Colonic mucosa (tissue), 4 donors: ENCODE measurements at regions not wholly inside any gene's neighbourhood (a gene's known extent, or its start where the extent isn't known, plus 50 kb on each side); places are given as distances from the start of the nearest gene placed in this dataset.

Experiments used
- DNase-seq: peaks from one replicate; pipeline ENCODE4 v3.0.0-alpha.2; 2020
- H3K27ac ChIP-seq: fragments of 200-600 bp; one replicate; pipeline ENCODE4 v1.8.0; 2021
- H3K27me3 ChIP-seq: fragments of 200-600 bp; one replicate; pipeline ENCODE4 v1.8.0; 2021
- H3K36me3 ChIP-seq: fragments of 200-600 bp; one replicate; pipeline ENCODE4 v1.8.0; 2021
- H3K4me1 ChIP-seq: fragments of 200-600 bp; one replicate; pipeline ENCODE4 v1.8.0; 2021; ENCODE audit warnings: mild to moderate bottlenecking
- H3K4me3 ChIP-seq: fragments of 200-600 bp; one replicate; pipeline ENCODE4 v1.8.0; 2021
- H3K9ac ChIP-seq, 2 donors: one replicate each; pipeline ENCODE4 v1.7.0; 2013; ENCODE audit warnings: control low read depth in 2 of 2, low read depth in 2 of 2, low read length in 2 of 2
- H3K9me3 ChIP-seq: fragments of 200-600 bp; one replicate; pipeline ENCODE4 v1.8.0; 2021
- CTCF ChIP-seq: fragments of 200-600 bp; IDR thresholded peaks from one replicate; pipeline ENCODE4 v1.8.0; 2022; ENCODE audit warnings: antibody characterized with exemption, mild to moderate bottlenecking
- intact Hi-C: fragments of 100-400 bp; cut with DNase I; formaldehyde crosslinking; loops from one replicate; pipeline ENCODE4 v1.14.1; 2022
- donor health status: healthy.
- donor health status: DM: no; HTN: no; CAD: no.
- donor health status: DM: no; HTN: no; CAD: no.

- no peak overlapping the region for H3K27ac ChIP-seq
- no peaks in the 10 kb centered on the region for H3K36me3 ChIP-seq
- H3K4me3 ChIP-seq = no peak overlapping the region
- no peaks in the 10 kb centered on the region for H3K4me1 ChIP-seq
- intact Hi-C loops = no loop called here
- H3K27me3 ChIP-seq = no peaks in the 10 kb centered on the region
- no peak for DNase-seq
- H3K9ac ChIP-seq = no peak overlapping the region
- TF ChIP-seq CTCF = no peak
- H3K9me3 ChIP-seq = no peaks in the 10 kb centered on the region
These were observed 252.5 kb downstream of the SLC6A15 start for GRCh38 chr12:84660139-84660538.

GRCh38 chr12:84658877-84659276, 253.7 kb downstream of the SLC6A15 start:
- Histone ChIP-seq H3K4me3 (no peak overlapping the region), H3K36me3 (no peaks in the 10 kb centered on the region), H3K27me3 (no peaks in the 10 kb centered on the region), H3K27ac (no peak overlapping the region), H3K9me3 (no peaks in the 10 kb centered on the region), H3K4me1 (no peaks in the 10 kb centered on the region), H3K9ac (no peak overlapping the region)
- DNase-seq = no peak
- intact Hi-C loops = no loop called here
- TF ChIP-seq CTCF = no peak

GRCh38 chr12:84656705-84657104, 255.9 kb downstream of the SLC6A15 start:
- Histone ChIP-seq H3K36me3 (no peaks in the 10 kb centered on the region), H3K9me3 (no peaks in the 10 kb centered on the region), H3K4me1 (no peaks in the 10 kb centered on the region), H3K27me3 (no peaks in the 10 kb centered on the region), H3K27ac (no peak overlapping the region), H3K9ac (no peak overlapping the region), H3K4me3 (no peak overlapping the region)
- no peak for DNase-seq
- intact Hi-C loops = no loop called here
- TF ChIP-seq CTCF = no peak

GRCh38 chr12:84653482-84653881, 259.1 kb downstream of the SLC6A15 start:
- intact Hi-C loops = no loop called here
- no peak overlapping the region for H3K9ac ChIP-seq
- H3K36me3 ChIP-seq = no peaks in the 10 kb centered on the region
- no peaks in the 10 kb centered on the region for H3K4me1 ChIP-seq
- H3K27ac ChIP-seq = no peak overlapping the region
- no peak for DNase-seq
- H3K9me3 ChIP-seq = no peaks in the 10 kb centered on the region
- no peak for TF ChIP-seq CTCF
- no peak overlapping the region for H3K4me3 ChIP-seq
- no peaks in the 10 kb centered on the region for H3K27me3 ChIP-seq

GRCh38 chr12:84648425-84648824, 264.2 kb downstream of the SLC6A15 start:
- no peaks in the 10 kb centered on the region for H3K27me3 ChIP-seq
- H3K36me3 ChIP-seq = no peaks in the 10 kb centered on the region
- H3K4me3 ChIP-seq = no peak overlapping the region
- no peaks in the 10 kb centered on the region for H3K9me3 ChIP-seq
- H3K4me1 ChIP-seq = no peaks in the 10 kb centered on the region
- TF ChIP-seq CTCF = no peak
- H3K9ac ChIP-seq = no peak overlapping the region
- intact Hi-C loops = no loop called here
- DNase-seq = no peak
- H3K27ac ChIP-seq = no peak overlapping the region

GRCh38 chr12:84644908-84645307, 267.7 kb downstream of the SLC6A15 start:
- DNase-seq = no peak
- H3K9me3 ChIP-seq = no peaks in the 10 kb centered on the region
- H3K9ac ChIP-seq = no peak overlapping the region
- H3K4me1 ChIP-seq = no peaks in the 10 kb centered on the region
- TF ChIP-seq CTCF = no peak
- H3K27me3 ChIP-seq = no peaks in the 10 kb centered on the region
- no peaks in the 10 kb centered on the region for H3K36me3 ChIP-seq
- no peak overlapping the region for H3K4me3 ChIP-seq
- intact Hi-C loops = no loop called here
- no peak overlapping the region for H3K27ac ChIP-seq
